ENCODE measurements at regions not wholly inside any gene's neighbourhood (a gene's known extent, or its start where the extent isn't known, plus 50 kb on each side); places are given as distances from the start of the nearest gene placed in this dataset.

GRCh38 chr9:108748776-108749175, 107.0 kb downstream of the ACTL7B start:
- Mint-ChIP-seq H3K4me3 (no peak overlapping the region), H3K27me3 (peaks cover 6% of the 10 kb centered on the region), H3K9me3 (ENCODE audit: insufficient read depth) (peaks cover under 1% of the 10 kb centered on the region), H3K27ac (no peak overlapping the region), H3K4me1 (no peaks in the 10 kb centered on the region)
- Histone ChIP-seq H3K9ac (ENCODE audit: low read length) (no peak overlapping the region), H3K4me2 (replicated peaks; ENCODE audit: low read depth, low read length, poor library complexity, severe bottlenecking) (no peak overlapping the region), H3K27me3 (replicated peaks in 1 of 4; ENCODE audit: control extremely low read depth in 1 of 4, control insufficient read depth in 3 of 4, insufficient read depth in 4 of 4, low read length in 3 of 4) (no peaks in the 10 kb centered on the region), H3K36me3 (replicated peaks in 1 of 2; ENCODE audit: control extremely low read depth in 1 of 2, control insufficient read depth in 1 of 2, extremely low read depth in 1 of 2, insufficient read depth in 2 of 2, low read length in 1 of 2) (no peaks in the 10 kb centered on the region), H3K9me3 (ENCODE audit: control extremely low read depth in 1 of 3, control insufficient read depth in 2 of 3, insufficient read depth in 1 of 3, low read length in 2 of 3) (no peaks in the 10 kb centered on the region), H3K27ac (ENCODE audit: low read length in 2 of 2) (no peak overlapping the region), H4K20me1 (ENCODE audit: control insufficient read depth, insufficient read depth, low read length, poor library complexity, severe bottlenecking) (no peaks in the 10 kb centered on the region), H2AFZ (ENCODE audit: insufficient read depth, low read depth, low read length, poor library complexity, severe bottlenecking) (no peak overlapping the region), H3K4me3 (ENCODE audit: control extremely low read depth in 1 of 5, extremely low read depth in 1 of 5, insufficient read depth in 1 of 5, low read depth in 2 of 5, low read length in 4 of 5) (no peak overlapping the region), H3K4me1 (ENCODE audit: control insufficient read depth in 2 of 2, insufficient read depth in 2 of 2, low read length in 2 of 2) (no peaks in the 10 kb centered on the region), H3K79me2 (ENCODE audit: control insufficient read depth, insufficient read depth, low read length) (no peaks in the 10 kb centered on the region)
- ChIA-PET CTCF (no interaction called here), POLR2A (no interaction called here)
- no peak for DNase-seq
- intact Hi-C loops (cut with micrococcal nuclease): no loop called here
- ATAC-seq (ENCODE audit: low read depth): no peak
- TF ChIP-seq EZH2 (IDR thresholded peaks at IDR 0.05; ENCODE audit: borderline replicate concordance, insufficient read depth, low read depth, low read length, poor library complexity, severe bottlenecking) (no peak), CTCF (IDR thresholded peaks at IDR 0.05) (no peak)

GRCh38 chr9:108746864-108747263, 108.9 kb downstream of the ACTL7B start:
- Histone ChIP-seq H3K79me2 (ENCODE audit: control insufficient read depth, insufficient read depth, low read length) (no peaks in the 10 kb centered on the region), H3K9ac (ENCODE audit: low read length) (no peak overlapping the region), H3K36me3 (replicated peaks in 1 of 2; ENCODE audit: control extremely low read depth in 1 of 2, control insufficient read depth in 1 of 2, extremely low read depth in 1 of 2, insufficient read depth in 2 of 2, low read length in 1 of 2) (no peaks in the 10 kb centered on the region), H3K9me3 (ENCODE audit: control extremely low read depth in 1 of 3, control insufficient read depth in 2 of 3, insufficient read depth in 1 of 3, low read length in 2 of 3) (no peaks in the 10 kb centered on the region), H2AFZ (ENCODE audit: insufficient read depth, low read depth, low read length, poor library complexity, severe bottlenecking) (no peak overlapping the region), H3K4me2 (replicated peaks; ENCODE audit: low read depth, low read length, poor library complexity, severe bottlenecking) (no peak overlapping the region), H3K27me3 (replicated peaks in 1 of 4; ENCODE audit: control extremely low read depth in 1 of 4, control insufficient read depth in 3 of 4, insufficient read depth in 4 of 4, low read length in 3 of 4) (no peaks in the 10 kb centered on the region), H3K4me3 (ENCODE audit: control extremely low read depth in 1 of 5, extremely low read depth in 1 of 5, insufficient read depth in 1 of 5, low read depth in 2 of 5, low read length in 4 of 5) (no peak overlapping the region), H3K27ac (ENCODE audit: low read length in 2 of 2) (no peak overlapping the region), H3K4me1 (ENCODE audit: control insufficient read depth in 2 of 2, insufficient read depth in 2 of 2, low read length in 2 of 2) (no peaks in the 10 kb centered on the region), H4K20me1 (ENCODE audit: control insufficient read depth, insufficient read depth, low read length, poor library complexity, severe bottlenecking) (no peaks in the 10 kb centered on the region)
- intact Hi-C loops (cut with micrococcal nuclease): no loop called here
- ATAC-seq (ENCODE audit: low read depth): no peak
- WGBS (ENCODE audit: insufficient coverage): 94% methylated on average over 2 of the region's 2 CpGs
- ChIA-PET POLR2A (no interaction called here), CTCF (no interaction called here)
- H3K27me3 Mint-ChIP-seq: no peaks in the 10 kb centered on the region
- no peak for TF ChIP-seq EZH2 (IDR thresholded peaks at IDR 0.05; ENCODE audit: borderline replicate concordance, insufficient read depth, low read depth, low read length, poor library complexity, severe bottlenecking)
- no peak for TF ChIP-seq CTCF (IDR thresholded peaks at IDR 0.05)
- no peaks in the 10 kb centered on the region for H3K4me1 Mint-ChIP-seq
- DNase-seq: no peak
- no peak overlapping the region for H3K27ac Mint-ChIP-seq
- no peaks in the 10 kb centered on the region for H3K9me3 Mint-ChIP-seq (ENCODE audit: insufficient read depth)
- H3K4me3 Mint-ChIP-seq: no peak overlapping the region

All from B cell (primary cell).